Neural cell (in vitro differentiated cells): ENCODE measurements at regions not wholly inside any gene's neighbourhood (a gene's known extent, or its start where the extent isn't known, plus 50 kb on each side); places are given as distances from the start of the nearest gene placed in this dataset.

ENCODE experiments used
- EP300 ChIP-seq: fragments of 450-650 bp; conservative IDR thresholded peaks from 2 replicates; pipeline ENCODE4 v1.6.1; 2014; ENCODE audit warnings: antibody characterized with exemption, mild to moderate bottlenecking, moderate library complexity; ENCODE audit not compliant: poor library complexity, severe bottlenecking
- EZH2 ChIP-seq: fragments of 200-600, 300-800 bp; shearing (Covaris generic), sonication (generic); IDR thresholded peaks from 2 replicates; pipeline ENCODE4 v1.6.1; 2014; ENCODE audit warnings: antibody characterized with exemption, low read length, borderline replicate concordance, mild to moderate bottlenecking; ENCODE audit not compliant: insufficient read depth, poor library complexity, severe bottlenecking
- MXI1 ChIP-seq: fragments of 450-650 bp; conservative IDR thresholded peaks from 2 replicates; pipeline ENCODE4 v1.6.1; 2014; ENCODE audit warnings: antibody characterized with exemption, mild to moderate bottlenecking; ENCODE audit not compliant: poor library complexity, severe bottlenecking
- POLR2AphosphoS5 ChIP-seq: IDR thresholded peaks from 2 replicates; pipeline ENCODE4 v1.6.1; 2012
- TF ChIP-seq, protein P1 (sequence below): fragments of 450-650 bp; IDR thresholded peaks from 2 replicates; pipeline ENCODE4 v1.5.1; 2014; ENCODE audit warnings: antibody characterized with exemption, mild to moderate bottlenecking, moderate library complexity; ENCODE audit not compliant: poor library complexity, severe bottlenecking
- TF ChIP-seq, protein P2 (sequence below): IDR thresholded peaks from 2 replicates; pipeline ENCODE4 v1.6.1; 2012; ENCODE audit warnings: borderline replicate concordance

DNA sequence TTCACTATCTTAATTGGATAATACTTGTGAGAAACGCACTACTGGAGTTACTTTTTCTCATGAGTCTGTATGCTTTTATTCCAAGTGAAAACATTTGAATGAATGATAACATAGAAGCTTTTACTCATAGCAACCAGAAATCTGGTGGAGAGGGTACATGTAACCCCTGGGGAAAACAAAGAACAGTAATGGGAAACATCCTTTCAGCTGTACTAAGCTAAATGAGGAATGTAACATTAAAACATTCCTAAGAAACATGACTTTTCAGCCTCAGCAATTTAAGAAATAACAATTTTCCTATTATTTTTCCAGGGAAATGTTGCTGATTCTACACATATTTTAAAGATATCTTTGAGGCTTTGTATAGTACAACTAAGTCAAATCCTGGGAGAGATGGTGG is 97.2 kb upstream of the CEP126 start:
- TF ChIP-seq, protein P1, sequence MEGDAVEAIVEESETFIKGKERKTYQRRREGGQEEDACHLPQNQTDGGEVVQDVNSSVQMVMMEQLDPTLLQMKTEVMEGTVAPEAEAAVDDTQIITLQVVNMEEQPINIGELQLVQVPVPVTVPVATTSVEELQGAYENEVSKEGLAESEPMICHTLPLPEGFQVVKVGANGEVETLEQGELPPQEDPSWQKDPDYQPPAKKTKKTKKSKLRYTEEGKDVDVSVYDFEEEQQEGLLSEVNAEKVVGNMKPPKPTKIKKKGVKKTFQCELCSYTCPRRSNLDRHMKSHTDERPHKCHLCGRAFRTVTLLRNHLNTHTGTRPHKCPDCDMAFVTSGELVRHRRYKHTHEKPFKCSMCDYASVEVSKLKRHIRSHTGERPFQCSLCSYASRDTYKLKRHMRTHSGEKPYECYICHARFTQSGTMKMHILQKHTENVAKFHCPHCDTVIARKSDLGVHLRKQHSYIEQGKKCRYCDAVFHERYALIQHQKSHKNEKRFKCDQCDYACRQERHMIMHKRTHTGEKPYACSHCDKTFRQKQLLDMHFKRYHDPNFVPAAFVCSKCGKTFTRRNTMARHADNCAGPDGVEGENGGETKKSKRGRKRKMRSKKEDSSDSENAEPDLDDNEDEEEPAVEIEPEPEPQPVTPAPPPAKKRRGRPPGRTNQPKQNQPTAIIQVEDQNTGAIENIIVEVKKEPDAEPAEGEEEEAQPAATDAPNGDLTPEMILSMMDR, result no peak
- TF ChIP-seq POLR2AphosphoS5, result no peak
- no peak for TF ChIP-seq EZH2
- TF ChIP-seq MXI1, result no peak
- TF ChIP-seq EP300, result no peak
- TF ChIP-seq, protein P2, sequence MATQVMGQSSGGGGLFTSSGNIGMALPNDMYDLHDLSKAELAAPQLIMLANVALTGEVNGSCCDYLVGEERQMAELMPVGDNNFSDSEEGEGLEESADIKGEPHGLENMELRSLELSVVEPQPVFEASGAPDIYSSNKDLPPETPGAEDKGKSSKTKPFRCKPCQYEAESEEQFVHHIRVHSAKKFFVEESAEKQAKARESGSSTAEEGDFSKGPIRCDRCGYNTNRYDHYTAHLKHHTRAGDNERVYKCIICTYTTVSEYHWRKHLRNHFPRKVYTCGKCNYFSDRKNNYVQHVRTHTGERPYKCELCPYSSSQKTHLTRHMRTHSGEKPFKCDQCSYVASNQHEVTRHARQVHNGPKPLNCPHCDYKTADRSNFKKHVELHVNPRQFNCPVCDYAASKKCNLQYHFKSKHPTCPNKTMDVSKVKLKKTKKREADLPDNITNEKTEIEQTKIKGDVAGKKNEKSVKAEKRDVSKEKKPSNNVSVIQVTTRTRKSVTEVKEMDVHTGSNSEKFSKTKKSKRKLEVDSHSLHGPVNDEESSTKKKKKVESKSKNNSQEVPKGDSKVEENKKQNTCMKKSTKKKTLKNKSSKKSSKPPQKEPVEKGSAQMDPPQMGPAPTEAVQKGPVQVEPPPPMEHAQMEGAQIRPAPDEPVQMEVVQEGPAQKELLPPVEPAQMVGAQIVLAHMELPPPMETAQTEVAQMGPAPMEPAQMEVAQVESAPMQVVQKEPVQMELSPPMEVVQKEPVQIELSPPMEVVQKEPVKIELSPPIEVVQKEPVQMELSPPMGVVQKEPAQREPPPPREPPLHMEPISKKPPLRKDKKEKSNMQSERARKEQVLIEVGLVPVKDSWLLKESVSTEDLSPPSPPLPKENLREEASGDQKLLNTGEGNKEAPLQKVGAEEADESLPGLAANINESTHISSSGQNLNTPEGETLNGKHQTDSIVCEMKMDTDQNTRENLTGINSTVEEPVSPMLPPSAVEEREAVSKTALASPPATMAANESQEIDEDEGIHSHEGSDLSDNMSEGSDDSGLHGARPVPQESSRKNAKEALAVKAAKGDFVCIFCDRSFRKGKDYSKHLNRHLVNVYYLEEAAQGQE, result no peak
